ENCODE measurements at regions not wholly inside any gene's neighbourhood (a gene's known extent, or its start where the extent isn't known, plus 50 kb on each side); places are given as distances from the start of the nearest gene placed in this dataset.

- in situ Hi-C loops (cut with MboI; ENCODE audit: low pct_unique_long_range_greater_than_20kb, low sequenced_read_pairs, unreplicated experiment), result no loop called here
- DNase-seq (ENCODE audit: low spot score), result no peak
- TF ChIP-seq CTCF (IDR thresholded peaks at IDR 0.05; ENCODE audit: extremely low read depth, insufficient read depth, missing control alignments), result no peak
Observed at GRCh38 chr9:12170456-12170855, 522.7 kb upstream of the TYRP1 start.

GRCh38 chr9:12178634-12179033, 514.6 kb upstream of the TYRP1 start:
- in situ Hi-C loops (cut with MboI; ENCODE audit: low pct_unique_long_range_greater_than_20kb, low sequenced_read_pairs, unreplicated experiment), result no loop called here
- no peak for TF ChIP-seq CTCF (IDR thresholded peaks at IDR 0.05; ENCODE audit: extremely low read depth, insufficient read depth, missing control alignments)
- no peak for DNase-seq (ENCODE audit: low spot score)

GRCh38 chr9:12182806-12183205, 510.4 kb upstream of the TYRP1 start:
- no peak for TF ChIP-seq CTCF (IDR thresholded peaks at IDR 0.05; ENCODE audit: extremely low read depth, insufficient read depth, missing control alignments)
- no peak for DNase-seq (ENCODE audit: low spot score)
- in situ Hi-C loops (cut with MboI; ENCODE audit: low pct_unique_long_range_greater_than_20kb, low sequenced_read_pairs, unreplicated experiment), result no loop called here

- DNase-seq (ENCODE audit: low spot score), result no peak
- TF ChIP-seq CTCF (IDR thresholded peaks at IDR 0.05; ENCODE audit: extremely low read depth, insufficient read depth, missing control alignments), result no peak
- in situ Hi-C loops (cut with MboI; ENCODE audit: low pct_unique_long_range_greater_than_20kb, low sequenced_read_pairs, unreplicated experiment), result no loop called here
Observed at GRCh38 chr9:12183321-12183720, 509.9 kb upstream of the TYRP1 start.

GRCh38 chr9:12185856-12186255, 507.3 kb upstream of the TYRP1 start:
- DNase-seq (ENCODE audit: low spot score), result no peak
- in situ Hi-C loops (cut with MboI; ENCODE audit: low pct_unique_long_range_greater_than_20kb, low sequenced_read_pairs, unreplicated experiment), result no loop called here
- no peak for TF ChIP-seq CTCF (IDR thresholded peaks at IDR 0.05; ENCODE audit: extremely low read depth, insufficient read depth, missing control alignments)

- in situ Hi-C loops (cut with MboI; ENCODE audit: low pct_unique_long_range_greater_than_20kb, low sequenced_read_pairs, unreplicated experiment), result no loop called here
- TF ChIP-seq CTCF (IDR thresholded peaks at IDR 0.05; ENCODE audit: extremely low read depth, insufficient read depth, missing control alignments), result no peak
- DNase-seq (ENCODE audit: low spot score), result no peak
Observed at GRCh38 chr9:12191630-12192029, 501.6 kb upstream of the TYRP1 start.

- in situ Hi-C loops (cut with MboI; ENCODE audit: low pct_unique_long_range_greater_than_20kb, low sequenced_read_pairs, unreplicated experiment), result no loop called here
- no peak for TF ChIP-seq CTCF (IDR thresholded peaks at IDR 0.05; ENCODE audit: extremely low read depth, insufficient read depth, missing control alignments)
- no peak for DNase-seq (ENCODE audit: low spot score)
Observed at GRCh38 chr9:12194731-12195130, 498.5 kb upstream of the TYRP1 start.

Data from GM13977 (cell line).